SK-N-SH treated with all-trans-retinoic acid at 6 μM for 48 hours (cell line): ENCODE measurements at regions not wholly inside any gene's neighbourhood (a gene's known extent, or its start where the extent isn't known, plus 50 kb on each side); places are given as distances from the start of the nearest gene placed in this dataset.

ENCODE experiments used
- ATAC-seq: fragments of 200-7000 bp; cut with Tn5 transposase; 3 replicates; pipeline ENCODE4 v1.9.1; 2020; ENCODE audit warnings: mild to moderate bottlenecking, moderate library complexity
- ARNTL ChIP-seq: fragments of 450-650 bp; formaldehyde crosslinking; IDR thresholded peaks from 2 replicates; pipeline ENCODE4 v1.5.0; 2020; ENCODE audit warnings: low read depth, mild to moderate bottlenecking, moderate library complexity, borderline replicate concordance
- BACH2 ChIP-seq: fragments of 250-450 bp; sonication (Bioruptor Pico); IDR thresholded peaks from 2 replicates; pipeline ENCODE4 v1.9.0; 2021; ENCODE audit warnings: mild to moderate bottlenecking, borderline replicate concordance
- CREB5 ChIP-seq: fragments of 250-450 bp; sonication (Bioruptor Pico); IDR thresholded peaks from 2 replicates; pipeline ENCODE4 v1.5.1; 2020; ENCODE audit warnings: low read depth, mild to moderate bottlenecking, moderate library complexity
- CSDC2 ChIP-seq: fragments of 250-450 bp; sonication (Bioruptor Pico); IDR thresholded peaks from 2 replicates; pipeline ENCODE4 v1.5.0; 2020; ENCODE audit warnings: mild to moderate bottlenecking, moderate library complexity
- ESRRG ChIP-seq: fragments of 250-450 bp; sonication (Bioruptor Pico); IDR thresholded peaks from 2 replicates; pipeline ENCODE4 v1.6.1; 2021; ENCODE audit warnings: mild to moderate bottlenecking
- GLIS3 ChIP-seq: fragments of 250-450 bp; sonication (Bioruptor Pico); IDR thresholded peaks from 2 replicates; pipeline ENCODE4 v1.5.0; 2020; ENCODE audit warnings: mild to moderate bottlenecking, moderate library complexity
- ISL1 ChIP-seq: fragments of 250-450 bp; sonication (Bioruptor Pico); IDR thresholded peaks from 2 replicates; pipeline ENCODE4 v2.1.2; 2022; ENCODE audit warnings: mild to moderate bottlenecking, moderate library complexity
- OSR1 ChIP-seq: fragments of 250-450 bp; sonication (Bioruptor Pico); IDR thresholded peaks from 2 replicates; pipeline ENCODE4 v1.8.0; 2022; ENCODE audit warnings: moderate library complexity, mild to moderate bottlenecking, inconsistent platforms
- POU6F1 ChIP-seq: fragments of 250-450 bp; sonication (Bioruptor Pico); IDR thresholded peaks from 2 replicates; pipeline ENCODE4 v1.8.0; 2021; ENCODE audit warnings: low read depth, mild to moderate bottlenecking, moderate library complexity, borderline replicate concordance
- PPARA ChIP-seq: fragments of 250-450 bp; sonication (Bioruptor Pico); IDR thresholded peaks from 2 replicates; pipeline ENCODE4 v1.5.0; 2020; ENCODE audit warnings: mild to moderate bottlenecking, borderline replicate concordance
- RARB ChIP-seq: fragments of 250-450 bp; sonication (Bioruptor Pico); IDR thresholded peaks from 2 replicates; pipeline ENCODE4 v1.8.0; 2021; ENCODE audit warnings: mild to moderate bottlenecking, moderate library complexity
- SNAI2 ChIP-seq: fragments of 250-450 bp; sonication (Bioruptor Pico); IDR thresholded peaks from 2 replicates; pipeline ENCODE4 v1.5.0; 2020; ENCODE audit warnings: mild to moderate bottlenecking, moderate library complexity
- TCF4 ChIP-seq: fragments of 250-450 bp; sonication (Bioruptor Pico); IDR thresholded peaks from 2 replicates; pipeline ENCODE4 v1.8.0; 2021; ENCODE audit warnings: mild to moderate bottlenecking, moderate library complexity, borderline replicate concordance
- TOX ChIP-seq: fragments of 250-450 bp; sonication (Bioruptor Pico); IDR thresholded peaks from 2 replicates; pipeline ENCODE4 v1.8.0; 2021; ENCODE audit warnings: mild to moderate bottlenecking, moderate library complexity, borderline replicate concordance
- ZC3H10 ChIP-seq: fragments of 250-450 bp; sonication (Bioruptor Pico); IDR thresholded peaks from 2 replicates; pipeline ENCODE4 v1.5.1; 2021; ENCODE audit warnings: mild to moderate bottlenecking, moderate library complexity
- ZFP3 ChIP-seq: fragments of 250-450 bp; sonication (Bioruptor Pico); IDR thresholded peaks from 2 replicates; pipeline ENCODE4 v1.5.0; 2020; ENCODE audit warnings: mild to moderate bottlenecking, moderate library complexity
- ZFP30 ChIP-seq: fragments of 450-650 bp; formaldehyde crosslinking; IDR thresholded peaks from 2 replicates; pipeline ENCODE4 v1.5.0; 2022; ENCODE audit warnings: mild to moderate bottlenecking, moderate library complexity
- ZNF565 ChIP-seq: fragments of 450-650 bp; formaldehyde crosslinking; conservative IDR thresholded peaks from 2 replicates; pipeline ENCODE4 v1.5.0; 2020; ENCODE audit warnings: low read depth, mild to moderate bottlenecking, moderate library complexity
- ZNF70 ChIP-seq: fragments of 450-650 bp; formaldehyde crosslinking; IDR thresholded peaks from 2 replicates; pipeline ENCODE4 v1.5.0; 2020; ENCODE audit warnings: mild to moderate bottlenecking, moderate library complexity
- ZNF8 ChIP-seq: fragments of 450-650 bp; formaldehyde crosslinking; IDR thresholded peaks from 2 replicates; pipeline ENCODE4 v1.5.0; 2020; ENCODE audit warnings: mild to moderate bottlenecking, moderate library complexity
- TF ChIP-seq, protein P1 (sequence below): fragments of 250-450 bp; sonication (Bioruptor Pico); IDR thresholded peaks from 2 replicates; pipeline ENCODE4 v1.8.0; 2020; ENCODE audit warnings: mild to moderate bottlenecking, moderate library complexity, borderline replicate concordance
- TF ChIP-seq, protein P2 (sequence below): fragments of 250-450 bp; sonication (Bioruptor Pico); IDR thresholded peaks from 2 replicates; pipeline ENCODE4 v1.5.0; 2020; ENCODE audit warnings: mild to moderate bottlenecking, moderate library complexity

DNA sequence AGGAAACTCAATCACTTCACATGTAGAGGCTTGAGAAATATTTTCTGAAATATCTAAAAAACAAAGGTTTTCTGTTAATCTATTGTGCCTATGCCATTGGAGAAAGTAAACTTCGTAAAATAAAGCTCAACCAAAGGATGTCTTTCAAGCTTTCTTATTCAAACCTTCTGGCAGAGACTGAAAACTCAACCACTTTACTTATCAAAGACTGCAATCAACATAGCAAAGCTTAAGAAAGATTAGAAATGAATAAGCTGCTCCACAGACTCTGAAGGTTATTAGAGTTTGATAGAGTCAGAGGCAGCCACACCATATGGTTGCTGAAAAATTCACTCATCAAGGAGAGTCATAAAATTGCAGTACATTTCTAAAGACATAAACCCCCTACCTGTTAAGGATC, 245.8 kb upstream of the MEOX2 start:
- no peak for ATAC-seq

GRCh38 chr7:15929411-15929810, 242.9 kb upstream of the MEOX2 start:
- no peak for ATAC-seq
- no peak for TF ChIP-seq RARB
- TF ChIP-seq, protein P1, sequence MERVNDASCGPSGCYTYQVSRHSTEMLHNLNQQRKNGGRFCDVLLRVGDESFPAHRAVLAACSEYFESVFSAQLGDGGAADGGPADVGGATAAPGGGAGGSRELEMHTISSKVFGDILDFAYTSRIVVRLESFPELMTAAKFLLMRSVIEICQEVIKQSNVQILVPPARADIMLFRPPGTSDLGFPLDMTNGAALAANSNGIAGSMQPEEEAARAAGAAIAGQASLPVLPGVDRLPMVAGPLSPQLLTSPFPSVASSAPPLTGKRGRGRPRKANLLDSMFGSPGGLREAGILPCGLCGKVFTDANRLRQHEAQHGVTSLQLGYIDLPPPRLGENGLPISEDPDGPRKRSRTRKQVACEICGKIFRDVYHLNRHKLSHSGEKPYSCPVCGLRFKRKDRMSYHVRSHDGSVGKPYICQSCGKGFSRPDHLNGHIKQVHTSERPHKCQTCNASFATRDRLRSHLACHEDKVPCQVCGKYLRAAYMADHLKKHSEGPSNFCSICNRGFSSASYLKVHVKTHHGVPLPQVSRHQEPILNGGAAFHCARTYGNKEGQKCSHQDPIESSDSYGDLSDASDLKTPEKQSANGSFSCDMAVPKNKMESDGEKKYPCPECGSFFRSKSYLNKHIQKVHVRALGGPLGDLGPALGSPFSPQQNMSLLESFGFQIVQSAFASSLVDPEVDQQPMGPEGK: no peak
- TF ChIP-seq CREB5 (CRISPR knock-in tag): no peak
- TF ChIP-seq TCF4 (CRISPR knock-in tag): no peak
- TF ChIP-seq PPARA: no peak
- TF ChIP-seq ZNF8 (CRISPR knock-in tag): no peak
- TF ChIP-seq ZFP3 (CRISPR knock-in tag): no peak
- TF ChIP-seq BACH2: no peak
- TF ChIP-seq ZNF565 (CRISPR knock-in tag): no peak
- TF ChIP-seq, protein P2, sequence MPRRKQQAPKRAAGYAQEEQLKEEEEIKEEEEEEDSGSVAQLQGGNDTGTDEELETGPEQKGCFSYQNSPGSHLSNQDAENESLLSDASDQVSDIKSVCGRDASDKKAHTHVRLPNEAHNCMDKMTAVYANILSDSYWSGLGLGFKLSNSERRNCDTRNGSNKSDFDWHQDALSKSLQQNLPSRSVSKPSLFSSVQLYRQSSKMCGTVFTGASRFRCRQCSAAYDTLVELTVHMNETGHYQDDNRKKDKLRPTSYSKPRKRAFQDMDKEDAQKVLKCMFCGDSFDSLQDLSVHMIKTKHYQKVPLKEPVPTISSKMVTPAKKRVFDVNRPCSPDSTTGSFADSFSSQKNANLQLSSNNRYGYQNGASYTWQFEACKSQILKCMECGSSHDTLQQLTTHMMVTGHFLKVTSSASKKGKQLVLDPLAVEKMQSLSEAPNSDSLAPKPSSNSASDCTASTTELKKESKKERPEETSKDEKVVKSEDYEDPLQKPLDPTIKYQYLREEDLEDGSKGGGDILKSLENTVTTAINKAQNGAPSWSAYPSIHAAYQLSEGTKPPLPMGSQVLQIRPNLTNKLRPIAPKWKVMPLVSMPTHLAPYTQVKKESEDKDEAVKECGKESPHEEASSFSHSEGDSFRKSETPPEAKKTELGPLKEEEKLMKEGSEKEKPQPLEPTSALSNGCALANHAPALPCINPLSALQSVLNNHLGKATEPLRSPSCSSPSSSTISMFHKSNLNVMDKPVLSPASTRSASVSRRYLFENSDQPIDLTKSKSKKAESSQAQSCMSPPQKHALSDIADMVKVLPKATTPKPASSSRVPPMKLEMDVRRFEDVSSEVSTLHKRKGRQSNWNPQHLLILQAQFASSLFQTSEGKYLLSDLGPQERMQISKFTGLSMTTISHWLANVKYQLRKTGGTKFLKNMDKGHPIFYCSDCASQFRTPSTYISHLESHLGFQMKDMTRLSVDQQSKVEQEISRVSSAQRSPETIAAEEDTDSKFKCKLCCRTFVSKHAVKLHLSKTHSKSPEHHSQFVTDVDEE (CRISPR knock-in tag): no peak
- TF ChIP-seq ARNTL (CRISPR knock-in tag): no peak
- TF ChIP-seq ZNF70 (CRISPR knock-in tag): no peak
- TF ChIP-seq ISL1 (CRISPR knock-in tag): no peak
- TF ChIP-seq ZC3H10 (CRISPR knock-in tag): no peak

More for the DNA sequence above, 245.8 kb upstream of the MEOX2 start:
- no peak for TF ChIP-seq CSDC2 (CRISPR knock-in tag)
- TF ChIP-seq, protein P1: no peak
- TF ChIP-seq ARNTL (CRISPR knock-in tag): no peak
- no peak for TF ChIP-seq GLIS3
- no peak for TF ChIP-seq ZC3H10 (CRISPR knock-in tag)
- no peak for TF ChIP-seq SNAI2
- TF ChIP-seq, protein P2 (CRISPR knock-in tag): no peak
- TF ChIP-seq OSR1 (CRISPR knock-in tag): no peak
- TF ChIP-seq ZNF8 (CRISPR knock-in tag): no peak
- TF ChIP-seq ZNF565 (CRISPR knock-in tag): no peak
- no peak for TF ChIP-seq POU6F1 (CRISPR knock-in tag)
- no peak for TF ChIP-seq RARB
- TF ChIP-seq ESRRG: no peak
- no peak for TF ChIP-seq TOX (CRISPR knock-in tag)
- no peak for TF ChIP-seq CREB5 (CRISPR knock-in tag)
- TF ChIP-seq BACH2: no peak
- no peak for TF ChIP-seq ZFP30
